ENCODE measurements at regions not wholly inside any gene's neighbourhood (a gene's known extent, or its start where the extent isn't known, plus 50 kb on each side); places are given as distances from the start of the nearest gene placed in this dataset.

GRCh38 chr7:110010359-110010758 lies 1080.6 kb upstream of the LRRN3 start:
- TF ChIP-seq CTCF (IDR thresholded peaks at IDR 0.05) (no peak), EP300 (IDR thresholded peaks at IDR 0.05) (no peak)

All from esophagus muscularis mucosa (tissue), 3 donors.